ENCODE measurements at regions not wholly inside any gene's neighbourhood (a gene's known extent, or its start where the extent isn't known, plus 50 kb on each side); places are given as distances from the start of the nearest gene placed in this dataset.

DNA sequence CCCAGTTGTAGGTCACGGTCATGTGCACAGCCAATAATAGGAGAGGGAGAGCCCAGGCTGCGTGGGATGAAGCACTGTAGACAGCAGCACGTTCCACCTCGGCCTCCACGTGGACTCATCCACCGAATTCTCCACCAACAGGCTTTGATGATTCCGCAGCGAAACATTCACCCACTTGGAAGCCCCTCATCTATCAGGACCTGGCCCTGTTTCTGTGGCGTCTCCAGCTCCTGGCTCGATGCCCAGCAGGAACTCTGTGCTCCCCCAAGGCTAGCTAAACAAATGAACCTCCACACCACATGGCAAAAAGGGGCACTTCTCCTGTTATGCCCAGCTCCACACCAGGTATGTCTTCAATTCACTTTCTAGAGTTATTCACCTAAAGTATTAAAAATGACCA, 237.9 kb upstream of the PDE10A start:
- Histone ChIP-seq H3K27ac (ENCODE audit: low read depth, low read length) (no peak overlapping the region), H4K20me1 (ENCODE audit: insufficient read depth, low read length) (no peaks in the 10 kb centered on the region), H3K4me3 (ENCODE audit: insufficient read depth, low read length) (no peak overlapping the region), H3K4me1 (ENCODE audit: insufficient read depth, low read length) (no peaks in the 10 kb centered on the region), H3K4me2 (ENCODE audit: insufficient read depth, low read length) (no peak overlapping the region), H3K27me3 (ENCODE audit: insufficient read depth, low read length) (no peaks in the 10 kb centered on the region), H2AFZ (ENCODE audit: low read length) (no peak overlapping the region), H3K79me2 (ENCODE audit: insufficient read depth, low read length) (no peaks in the 10 kb centered on the region), H3K36me3 (ENCODE audit: insufficient read depth, low read length) (no peaks in the 10 kb centered on the region), H3K9me3 (ENCODE audit: low read depth, low read length) (no peaks in the 10 kb centered on the region)
- TF ChIP-seq, protein P1, sequence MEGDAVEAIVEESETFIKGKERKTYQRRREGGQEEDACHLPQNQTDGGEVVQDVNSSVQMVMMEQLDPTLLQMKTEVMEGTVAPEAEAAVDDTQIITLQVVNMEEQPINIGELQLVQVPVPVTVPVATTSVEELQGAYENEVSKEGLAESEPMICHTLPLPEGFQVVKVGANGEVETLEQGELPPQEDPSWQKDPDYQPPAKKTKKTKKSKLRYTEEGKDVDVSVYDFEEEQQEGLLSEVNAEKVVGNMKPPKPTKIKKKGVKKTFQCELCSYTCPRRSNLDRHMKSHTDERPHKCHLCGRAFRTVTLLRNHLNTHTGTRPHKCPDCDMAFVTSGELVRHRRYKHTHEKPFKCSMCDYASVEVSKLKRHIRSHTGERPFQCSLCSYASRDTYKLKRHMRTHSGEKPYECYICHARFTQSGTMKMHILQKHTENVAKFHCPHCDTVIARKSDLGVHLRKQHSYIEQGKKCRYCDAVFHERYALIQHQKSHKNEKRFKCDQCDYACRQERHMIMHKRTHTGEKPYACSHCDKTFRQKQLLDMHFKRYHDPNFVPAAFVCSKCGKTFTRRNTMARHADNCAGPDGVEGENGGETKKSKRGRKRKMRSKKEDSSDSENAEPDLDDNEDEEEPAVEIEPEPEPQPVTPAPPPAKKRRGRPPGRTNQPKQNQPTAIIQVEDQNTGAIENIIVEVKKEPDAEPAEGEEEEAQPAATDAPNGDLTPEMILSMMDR (IDR thresholded peaks at IDR 0.05; ENCODE audit: extremely low read depth, low read depth, low read length): no peak
- DNase-seq (ENCODE audit: insufficient read length, low spot score, missing footprints): no peak

DNA sequence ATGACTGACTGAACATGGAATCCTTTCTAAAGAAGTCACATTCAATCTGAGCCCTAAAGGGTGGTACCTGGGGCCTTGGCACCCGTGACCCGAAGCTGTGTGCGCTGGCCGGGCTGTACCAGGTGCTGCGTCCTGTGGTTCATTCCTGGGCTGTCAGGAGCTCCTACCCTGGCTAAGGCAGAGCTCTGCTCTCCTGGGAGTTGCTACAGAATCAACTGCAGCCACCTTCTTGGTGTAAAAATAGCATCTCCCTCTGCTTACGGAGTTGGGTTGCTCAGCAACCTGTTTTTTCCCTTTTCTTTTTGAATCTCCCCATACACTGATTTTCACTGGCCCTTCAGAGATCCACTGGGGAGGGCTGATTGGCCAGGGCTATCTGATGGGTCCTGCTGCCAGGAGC, 236.6 kb upstream of the PDE10A start:
- no peak overlapping the region for H3K27ac ChIP-seq (ENCODE audit: low read depth, low read length)
- no peak overlapping the region for H2AFZ ChIP-seq (ENCODE audit: low read length)
- no peaks in the 10 kb centered on the region for H4K20me1 ChIP-seq (ENCODE audit: insufficient read depth, low read length)
- TF ChIP-seq, protein P1 (IDR thresholded peaks at IDR 0.05; ENCODE audit: extremely low read depth, low read depth, low read length): no peak
- no peaks in the 10 kb centered on the region for H3K79me2 ChIP-seq (ENCODE audit: insufficient read depth, low read length)
- no peaks in the 10 kb centered on the region for H3K27me3 ChIP-seq (ENCODE audit: insufficient read depth, low read length)
- no peak for DNase-seq (ENCODE audit: insufficient read length, low spot score, missing footprints)
- no peaks in the 10 kb centered on the region for H3K36me3 ChIP-seq (ENCODE audit: insufficient read depth, low read length)
- H3K9me3 ChIP-seq (ENCODE audit: low read depth, low read length): no peaks in the 10 kb centered on the region
- H3K4me3 ChIP-seq (ENCODE audit: insufficient read depth, low read length): no peak overlapping the region
- no peak overlapping the region for H3K4me2 ChIP-seq (ENCODE audit: insufficient read depth, low read length)
- H3K4me1 ChIP-seq (ENCODE audit: insufficient read depth, low read length): no peaks in the 10 kb centered on the region

DNA sequence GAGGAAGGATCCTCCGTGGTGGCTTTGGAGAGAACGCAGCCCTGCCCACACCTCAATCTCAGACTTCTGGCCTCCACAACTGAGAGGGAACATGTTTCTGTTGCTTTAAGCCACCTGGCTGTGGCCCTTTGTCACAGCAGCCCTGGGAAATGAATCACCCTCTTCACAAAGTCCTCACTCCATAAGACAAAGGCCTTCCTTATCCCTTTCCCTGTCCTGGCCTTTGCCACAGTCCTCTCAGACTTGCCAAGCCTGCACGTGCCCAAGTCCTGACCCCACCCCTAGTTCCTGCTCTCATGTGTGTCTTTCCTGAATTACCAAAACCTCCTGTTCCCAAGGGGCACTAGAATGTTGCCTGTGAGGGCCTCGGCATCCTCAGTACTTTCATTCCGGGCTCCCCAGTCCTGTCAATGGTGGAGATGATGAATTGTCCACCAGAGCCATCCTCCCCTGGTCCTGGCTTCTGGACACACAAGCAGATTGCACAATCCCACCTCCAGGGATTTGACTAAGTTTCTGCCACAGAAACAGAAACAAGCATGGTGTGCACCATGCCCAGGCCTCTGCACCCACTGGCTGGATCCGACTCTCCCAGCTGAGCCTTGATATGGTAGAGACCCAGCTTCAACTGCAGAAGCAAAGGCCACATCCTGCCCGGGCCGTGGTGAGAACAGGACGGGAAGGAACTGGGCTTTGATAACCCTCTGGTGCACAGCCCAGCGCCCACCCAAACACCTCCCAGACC, 232.6 kb upstream of the PDE10A start:
- Histone ChIP-seq H3K27ac (ENCODE audit: low read depth, low read length) (no peak overlapping the region), H3K4me2 (ENCODE audit: insufficient read depth, low read length) (no peak overlapping the region), H3K27me3 (ENCODE audit: insufficient read depth, low read length) (peaks cover 3% of the 10 kb centered on the region), H3K9me3 (ENCODE audit: low read depth, low read length) (no peaks in the 10 kb centered on the region), H3K36me3 (ENCODE audit: insufficient read depth, low read length) (no peaks in the 10 kb centered on the region), H3K79me2 (ENCODE audit: insufficient read depth, low read length) (no peaks in the 10 kb centered on the region), H2AFZ (ENCODE audit: low read length) (no peak overlapping the region), H4K20me1 (ENCODE audit: insufficient read depth, low read length) (no peaks in the 10 kb centered on the region), H3K4me3 (ENCODE audit: insufficient read depth, low read length) (no peak overlapping the region), H3K4me1 (ENCODE audit: insufficient read depth, low read length) (no peaks in the 10 kb centered on the region)
- TF ChIP-seq, protein P1 (IDR thresholded peaks at IDR 0.05; ENCODE audit: extremely low read depth, low read depth, low read length): no peak
- no peak for DNase-seq (ENCODE audit: insufficient read length, low spot score, missing footprints)

DNA sequence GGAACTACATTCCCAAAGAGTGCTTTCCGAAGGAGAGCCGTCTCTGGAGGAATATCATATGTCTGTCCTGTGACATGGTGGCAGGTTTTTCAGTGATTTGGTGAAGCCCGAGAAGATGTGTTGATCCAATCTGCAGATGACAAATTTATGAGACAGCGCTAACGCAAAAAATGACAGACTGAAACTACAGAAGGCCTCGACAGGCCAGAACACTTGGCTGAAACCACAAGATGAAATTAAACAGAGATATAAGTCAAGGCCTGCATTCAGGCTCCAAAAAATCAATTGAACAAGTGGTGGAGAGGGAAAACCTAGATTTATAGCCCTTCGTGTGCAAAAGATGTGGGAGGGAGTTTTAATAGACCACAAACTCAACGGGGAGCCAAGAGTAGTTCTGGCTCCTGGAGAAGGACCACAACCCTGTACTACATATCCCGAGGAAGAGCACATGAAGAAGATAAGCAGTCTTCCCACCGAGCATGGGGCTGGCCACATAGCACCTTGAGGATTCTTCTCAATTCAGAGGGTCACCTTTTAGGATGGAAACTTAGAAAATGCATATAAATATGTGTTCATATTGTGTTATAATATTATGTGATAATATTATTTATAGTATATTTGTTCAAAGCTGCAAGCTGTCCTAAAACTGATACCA, 231.3 kb upstream of the PDE10A start:
- Histone ChIP-seq H3K27me3 (ENCODE audit: insufficient read depth, low read length) (peaks cover 3% of the 10 kb centered on the region), H2AFZ (ENCODE audit: low read length) (no peak overlapping the region), H3K4me1 (ENCODE audit: insufficient read depth, low read length) (no peaks in the 10 kb centered on the region), H3K27ac (ENCODE audit: low read depth, low read length) (no peak overlapping the region), H3K9me3 (ENCODE audit: low read depth, low read length) (no peaks in the 10 kb centered on the region), H3K4me2 (ENCODE audit: insufficient read depth, low read length) (no peak overlapping the region), H3K79me2 (ENCODE audit: insufficient read depth, low read length) (no peaks in the 10 kb centered on the region), H3K36me3 (ENCODE audit: insufficient read depth, low read length) (no peaks in the 10 kb centered on the region), H4K20me1 (ENCODE audit: insufficient read depth, low read length) (no peaks in the 10 kb centered on the region), H3K4me3 (ENCODE audit: insufficient read depth, low read length) (no peak overlapping the region)
- TF ChIP-seq, protein P1 (IDR thresholded peaks at IDR 0.05; ENCODE audit: extremely low read depth, low read depth, low read length): no peak
- DNase-seq (ENCODE audit: insufficient read length, low spot score, missing footprints): no peak

Measured in osteoblast (primary cell).